KMS-11 (cell line): ENCODE measurements at regions not wholly inside any gene's neighbourhood (a gene's known extent, or its start where the extent isn't known, plus 50 kb on each side); places are given as distances from the start of the nearest gene placed in this dataset.

Experiments used
- H2AFZ ChIP-seq: fragments of 200-600 bp; sonication (generic); 2 replicates; pipeline ENCODE4 v1.6.1; 2016; ENCODE audit warnings: antibody characterized with exemption, mixed run types, low read depth
- H3K27ac ChIP-seq: fragments of 200-600 bp; sonication (generic); 2 replicates; pipeline ENCODE4 v1.6.1; 2016; ENCODE audit warnings: mild to moderate bottlenecking, mixed run types
- H3K27me3 ChIP-seq: fragments of 200-600 bp; sonication (generic); 2 replicates; pipeline ENCODE4 v1.6.1; 2017; ENCODE audit warnings: mild to moderate bottlenecking, low read depth, mixed run types, moderate library complexity; ENCODE audit not compliant: insufficient read depth
- H3K36me3 ChIP-seq: fragments of 200-600 bp; sonication (generic); 2 replicates; pipeline ENCODE4 v1.6.1; 2017; ENCODE audit warnings: mild to moderate bottlenecking, mixed run types; ENCODE audit not compliant: insufficient read depth
- H3K4me1 ChIP-seq: fragments of 200-600 bp; sonication (generic); 2 replicates; pipeline ENCODE4 v1.6.1; 2016; ENCODE audit warnings: mild to moderate bottlenecking, low read depth, mixed run types; ENCODE audit not compliant: poor library complexity, severe bottlenecking
- H3K4me2 ChIP-seq: fragments of 200-600 bp; sonication (generic); 2 replicates; pipeline ENCODE4 v1.7.0; 2016; ENCODE audit warnings: mild to moderate bottlenecking, mixed run types
- H3K4me3 ChIP-seq: fragments of 200-600 bp; sonication (generic); IDR thresholded peaks from 2 replicates; pipeline ENCODE4 v1.6.1; 2017; ENCODE audit warnings: low read depth, low read length, mixed read lengths; ENCODE audit not compliant: insufficient read depth
- H3K79me2 ChIP-seq: fragments of 200-600 bp; sonication (generic); 2 replicates; pipeline ENCODE4 v1.6.1; 2016; ENCODE audit warnings: low read depth, mixed run types; ENCODE audit not compliant: insufficient read depth
- H3K9ac ChIP-seq: fragments of 200-600 bp; sonication (generic); 2 replicates; pipeline ENCODE4 v1.6.1; 2016; ENCODE audit warnings: mild to moderate bottlenecking, mixed run types
- H4K20me1 ChIP-seq: fragments of 200-600 bp; sonication (generic); 2 replicates; pipeline ENCODE4 v1.6.1; 2016; ENCODE audit warnings: mild to moderate bottlenecking, mixed run types; ENCODE audit not compliant: insufficient read depth
- TF ChIP-seq, protein P1 (sequence below): fragments of 200-600 bp; sonication (generic); conservative IDR thresholded peaks from 2 replicates; pipeline ENCODE4 v1.6.1; 2017; ENCODE audit warnings: low read depth, mild to moderate bottlenecking, antibody characterized with exemption, low read length, moderate library complexity, mixed read lengths

DNA sequence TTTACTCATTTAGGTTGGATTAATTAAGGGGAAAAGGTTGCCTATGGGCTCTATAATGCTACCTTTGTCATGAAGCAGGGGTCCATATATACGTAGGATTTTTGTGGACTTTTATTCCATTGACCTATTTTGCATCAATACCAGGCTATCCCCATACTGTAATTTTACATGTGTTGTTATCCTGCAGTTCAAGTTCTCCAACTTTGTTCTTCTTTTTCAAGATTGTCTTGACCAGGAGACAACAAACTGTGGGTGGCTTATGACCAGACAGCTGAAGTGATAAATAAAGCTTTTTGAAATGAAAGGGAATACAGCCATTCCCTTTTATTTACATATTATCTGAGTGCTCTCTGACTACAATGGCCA lies 345.7 kb downstream of the BARHL2 start:
- H3K27me3 ChIP-seq, result no peaks in the 10 kb centered on the region
- H4K20me1 ChIP-seq, result no peaks in the 10 kb centered on the region
- H3K27ac ChIP-seq, result peak overlapping the region; percentile 54
- no peaks in the 10 kb centered on the region for H3K36me3 ChIP-seq
- no peak overlapping the region for H3K9ac ChIP-seq
- TF ChIP-seq, protein P1, sequence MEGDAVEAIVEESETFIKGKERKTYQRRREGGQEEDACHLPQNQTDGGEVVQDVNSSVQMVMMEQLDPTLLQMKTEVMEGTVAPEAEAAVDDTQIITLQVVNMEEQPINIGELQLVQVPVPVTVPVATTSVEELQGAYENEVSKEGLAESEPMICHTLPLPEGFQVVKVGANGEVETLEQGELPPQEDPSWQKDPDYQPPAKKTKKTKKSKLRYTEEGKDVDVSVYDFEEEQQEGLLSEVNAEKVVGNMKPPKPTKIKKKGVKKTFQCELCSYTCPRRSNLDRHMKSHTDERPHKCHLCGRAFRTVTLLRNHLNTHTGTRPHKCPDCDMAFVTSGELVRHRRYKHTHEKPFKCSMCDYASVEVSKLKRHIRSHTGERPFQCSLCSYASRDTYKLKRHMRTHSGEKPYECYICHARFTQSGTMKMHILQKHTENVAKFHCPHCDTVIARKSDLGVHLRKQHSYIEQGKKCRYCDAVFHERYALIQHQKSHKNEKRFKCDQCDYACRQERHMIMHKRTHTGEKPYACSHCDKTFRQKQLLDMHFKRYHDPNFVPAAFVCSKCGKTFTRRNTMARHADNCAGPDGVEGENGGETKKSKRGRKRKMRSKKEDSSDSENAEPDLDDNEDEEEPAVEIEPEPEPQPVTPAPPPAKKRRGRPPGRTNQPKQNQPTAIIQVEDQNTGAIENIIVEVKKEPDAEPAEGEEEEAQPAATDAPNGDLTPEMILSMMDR, result no peak
- no peaks in the 10 kb centered on the region for H3K79me2 ChIP-seq
- peak overlapping the region; percentile 50 for H3K4me3 ChIP-seq
- peaks cover 32% of the 10 kb centered on the region for H3K4me1 ChIP-seq
- peak overlapping the region; percentile 64 for H3K4me2 ChIP-seq
- H2AFZ ChIP-seq, result no peak overlapping the region

GRCh38 chr1:90370686-90371447 lies 346.2 kb downstream of the BARHL2 start:
- Histone ChIP-seq H3K36me3 (no peaks in the 10 kb centered on the region), H3K79me2 (no peaks in the 10 kb centered on the region), H3K4me3 (peak overlapping the region; percentile 50), H2AFZ (no peak overlapping the region), H4K20me1 (no peaks in the 10 kb centered on the region), H3K4me2 (peak overlapping the region; percentile 64), H3K27me3 (no peaks in the 10 kb centered on the region), H3K9ac (no peak overlapping the region), H3K27ac (peak overlapping the region; percentile 54), H3K4me1 (peaks cover 32% of the 10 kb centered on the region)
- TF ChIP-seq, protein P1, result no peak

DNA sequence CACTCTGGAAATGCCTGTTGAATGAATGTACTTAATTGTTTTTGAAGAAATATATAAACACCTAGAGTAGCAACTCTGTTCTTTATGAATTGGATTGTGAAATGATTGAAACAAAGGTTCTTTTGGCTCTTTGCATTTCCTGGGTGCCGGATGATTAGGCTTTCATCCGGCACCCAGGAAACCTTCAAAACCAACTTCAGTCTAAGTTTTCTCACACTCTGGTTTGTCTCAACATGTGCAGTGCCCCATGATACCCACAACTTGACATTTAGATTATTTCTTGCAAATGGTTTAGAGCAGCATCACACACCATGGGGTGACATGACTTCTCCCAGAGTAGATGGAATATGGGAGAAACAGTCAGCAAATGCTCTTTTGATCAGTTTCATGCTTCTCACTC lies 354.9 kb downstream of the BARHL2 start:
- Histone ChIP-seq H2AFZ (no peak overlapping the region), H3K4me3 (no peak overlapping the region), H3K9ac (no peak overlapping the region)

DNA sequence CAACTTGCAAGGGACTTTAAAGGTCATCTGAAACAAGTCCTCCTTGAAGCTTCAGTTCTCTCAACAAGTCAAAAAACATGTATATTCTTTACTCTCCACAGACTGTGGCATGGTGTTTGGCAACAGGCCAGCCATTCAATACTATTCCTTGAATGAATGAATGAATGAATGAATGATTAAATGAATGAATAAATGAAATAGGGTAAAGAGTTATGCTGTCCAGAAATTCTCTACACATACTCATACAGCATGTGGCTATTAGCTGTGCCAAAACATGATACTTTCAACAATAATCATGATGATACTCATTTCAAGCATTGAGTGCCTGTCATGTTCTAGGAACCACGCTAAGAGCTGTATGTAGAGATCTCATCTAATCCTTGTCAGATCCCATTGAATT lies 356.1 kb downstream of the BARHL2 start:
- no peaks in the 10 kb centered on the region for H3K27me3 ChIP-seq
- TF ChIP-seq, protein P1, result no peak

More for the DNA sequence above, 354.9 kb downstream of the BARHL2 start:
- Histone ChIP-seq H3K4me2 (no peak overlapping the region), H3K27ac (no peak overlapping the region), H3K36me3 (no peaks in the 10 kb centered on the region), H3K4me1 (peaks cover 28% of the 10 kb centered on the region), H3K79me2 (no peaks in the 10 kb centered on the region), H3K27me3 (no peaks in the 10 kb centered on the region), H4K20me1 (no peaks in the 10 kb centered on the region)
- TF ChIP-seq, protein P1, result no peak

More for the DNA sequence above, 356.1 kb downstream of the BARHL2 start:
- Histone ChIP-seq H4K20me1 (no peaks in the 10 kb centered on the region), H3K9ac (no peak overlapping the region), H3K4me2 (no peak overlapping the region), H3K36me3 (no peaks in the 10 kb centered on the region), H2AFZ (no peak overlapping the region), H3K27ac (no peak overlapping the region), H3K4me3 (no peak overlapping the region), H3K4me1 (peaks cover 39% of the 10 kb centered on the region), H3K79me2 (no peaks in the 10 kb centered on the region)
